Activated gamma-delta T cell (primary cell): ENCODE measurements at regions not wholly inside any gene's neighbourhood (a gene's known extent, or its start where the extent isn't known, plus 50 kb on each side); places are given as distances from the start of the nearest gene placed in this dataset.

ENCODE experiments used
- DNase-seq: peaks from one replicate; lab custom pipeline; 2025; lab: John Stamatoyannopoulos, UW

DNA sequence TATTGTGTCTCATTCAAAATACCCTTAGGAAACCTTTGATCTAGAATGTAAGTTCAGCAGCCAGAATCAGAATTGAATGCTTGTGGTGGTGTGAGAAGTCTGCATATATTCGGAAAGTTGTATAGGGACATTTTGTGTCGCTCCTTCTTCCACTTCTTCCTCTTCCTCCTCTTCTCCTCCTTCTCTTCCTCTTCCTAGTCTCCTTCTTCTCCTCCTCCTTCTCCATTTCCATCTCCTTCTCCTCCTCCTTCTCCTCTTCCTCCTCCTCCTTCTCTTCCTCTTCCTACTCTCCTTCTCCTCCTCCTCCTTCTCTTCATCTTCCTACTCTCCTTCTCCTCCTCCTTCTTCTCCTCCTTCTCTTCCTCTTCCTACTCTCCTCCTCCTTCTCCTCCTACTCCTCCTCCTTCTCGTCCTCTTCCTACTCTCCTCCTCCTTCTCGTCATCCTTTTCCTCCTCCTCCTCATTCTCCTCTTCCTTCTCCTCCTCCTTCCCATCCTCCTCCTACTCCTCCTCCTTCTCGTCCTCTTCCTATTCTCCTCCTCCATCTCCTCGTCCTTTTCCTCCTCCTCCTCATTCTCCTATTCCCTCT, 749.3 kb upstream of the GOLIM4 start:
- no peak for DNase-seq

DNA sequence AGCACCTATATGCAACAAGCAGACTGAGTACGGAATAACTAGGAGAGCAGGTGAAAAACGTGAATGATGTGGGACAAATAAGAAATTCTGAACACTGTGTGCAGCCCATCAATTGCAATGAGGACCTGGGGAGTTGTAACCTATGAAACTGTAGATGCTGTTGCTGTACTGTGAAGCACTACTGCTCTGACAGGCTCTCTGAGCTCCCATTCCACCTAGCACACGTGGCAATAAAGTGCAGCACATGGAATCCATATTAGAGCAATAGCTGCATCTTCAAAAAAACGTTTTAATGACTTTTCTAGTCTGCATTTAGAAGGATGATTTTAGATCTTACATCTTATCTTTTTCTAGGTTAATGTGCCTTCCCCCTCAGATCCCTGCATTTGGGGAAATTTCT, 748.7 kb upstream of the GOLIM4 start:
- no peak for DNase-seq

DNA sequence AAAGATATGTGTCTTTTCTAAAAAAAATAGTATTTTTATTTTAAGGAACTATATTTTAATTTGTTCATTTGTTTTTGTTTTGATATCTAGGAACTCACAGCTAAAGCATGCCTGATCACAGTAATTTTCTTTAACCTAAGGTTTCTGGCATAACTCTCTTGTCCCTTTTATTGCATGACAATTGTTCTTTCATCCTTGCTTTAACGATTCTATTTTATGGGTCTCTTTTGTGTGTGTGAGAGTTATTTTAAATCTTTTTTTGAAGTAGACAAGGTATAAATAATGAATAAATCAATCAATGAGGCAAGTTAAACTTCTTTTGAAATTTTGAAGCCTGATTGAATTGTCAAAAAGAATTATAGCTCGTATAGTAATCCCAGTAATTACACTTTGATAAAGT, 747.8 kb upstream of the GOLIM4 start:
- no peak for DNase-seq

DNA sequence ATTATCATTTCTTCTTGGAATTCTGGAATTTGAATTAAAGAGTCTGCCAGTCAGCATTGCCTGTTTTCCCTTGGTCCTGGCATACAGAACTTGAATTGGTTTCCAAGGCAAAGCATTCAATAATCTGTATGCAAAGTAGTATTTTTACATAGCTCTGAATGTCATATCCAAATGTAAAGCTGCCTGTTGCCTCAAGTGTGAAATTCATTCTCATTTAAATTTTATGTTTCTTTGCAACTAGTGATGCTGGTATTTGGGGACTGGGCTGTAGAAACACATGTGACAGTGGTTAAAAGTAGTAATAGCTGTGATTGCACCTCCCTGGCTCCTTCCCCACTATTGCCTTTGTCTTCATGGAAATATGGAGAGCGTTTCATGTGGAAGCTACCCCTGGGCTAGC, 743.9 kb upstream of the GOLIM4 start:
- DNase-seq: no peak

DNA sequence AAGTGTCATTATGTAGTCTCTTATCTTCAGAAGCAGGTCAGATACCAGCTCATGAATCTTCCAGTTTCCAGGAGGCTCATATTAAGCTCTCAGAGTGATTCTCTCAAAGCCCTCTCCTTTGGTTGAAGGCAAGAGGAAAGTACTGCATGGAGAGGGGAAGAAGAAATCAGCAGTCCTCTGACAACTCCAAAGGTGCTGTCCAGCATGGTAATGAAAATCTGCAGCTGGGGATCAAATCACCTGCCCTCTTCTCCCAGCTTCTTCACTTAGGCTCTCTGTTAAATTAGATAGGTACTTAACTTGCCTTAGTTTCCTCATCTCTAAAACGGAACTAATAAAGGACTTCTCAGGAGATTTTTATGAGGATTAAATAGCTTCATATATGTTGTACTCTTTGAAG, 738.8 kb upstream of the GOLIM4 start:
- DNase-seq: no peak

DNA sequence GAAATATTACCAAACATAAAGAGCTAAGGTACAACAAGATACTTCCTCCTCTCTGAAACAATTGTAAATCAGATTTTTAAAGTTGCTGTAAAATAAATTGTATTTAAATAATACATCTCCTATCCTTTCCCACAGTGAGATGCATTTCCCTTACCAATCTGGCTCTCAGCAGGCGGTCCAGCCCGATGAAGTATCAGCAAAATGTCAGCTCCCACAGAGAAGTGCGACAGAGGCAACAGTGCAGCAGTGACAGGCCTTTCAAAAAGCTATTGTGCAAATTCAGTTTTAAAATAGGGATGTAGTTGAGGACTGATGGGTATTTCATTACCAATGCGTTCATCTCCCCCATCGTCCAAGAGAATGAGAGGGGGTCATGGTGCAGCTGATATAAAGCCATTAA, 733.2 kb upstream of the GOLIM4 start:
- no peak for DNase-seq

GRCh38 chr3:168828536-168828935, 732.8 kb upstream of the GOLIM4 start:
- no peak for DNase-seq

DNA sequence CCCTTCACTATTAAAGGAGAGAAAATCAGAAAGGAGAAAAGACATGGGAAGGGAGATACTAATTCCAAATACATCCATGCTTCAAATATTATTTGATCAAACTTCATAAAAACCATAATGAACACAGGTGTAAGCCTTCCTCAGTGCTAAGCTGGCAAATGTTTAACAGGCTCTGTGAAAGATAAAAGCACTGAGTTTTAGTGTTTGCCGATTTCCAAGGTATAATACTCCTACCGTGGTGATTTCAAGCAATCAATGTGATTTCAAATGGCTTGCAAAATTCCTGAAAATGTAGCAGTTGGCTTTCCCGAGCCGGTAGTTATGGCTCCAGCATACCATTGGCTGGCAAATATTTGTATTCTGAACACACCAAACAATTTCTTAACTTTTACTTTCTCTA, 732.3 kb upstream of the GOLIM4 start:
- no peak for DNase-seq

- DNase-seq: no peak
Observed at GRCh38 chr3:168824107-168824506, 728.4 kb upstream of the GOLIM4 start.

GRCh38 chr3:168823466-168823865, 727.7 kb upstream of the GOLIM4 start:
- no peak for DNase-seq

GRCh38 chr3:168820810-168821415, 725.2 kb upstream of the GOLIM4 start:
- DNase-seq: no peak

DNA sequence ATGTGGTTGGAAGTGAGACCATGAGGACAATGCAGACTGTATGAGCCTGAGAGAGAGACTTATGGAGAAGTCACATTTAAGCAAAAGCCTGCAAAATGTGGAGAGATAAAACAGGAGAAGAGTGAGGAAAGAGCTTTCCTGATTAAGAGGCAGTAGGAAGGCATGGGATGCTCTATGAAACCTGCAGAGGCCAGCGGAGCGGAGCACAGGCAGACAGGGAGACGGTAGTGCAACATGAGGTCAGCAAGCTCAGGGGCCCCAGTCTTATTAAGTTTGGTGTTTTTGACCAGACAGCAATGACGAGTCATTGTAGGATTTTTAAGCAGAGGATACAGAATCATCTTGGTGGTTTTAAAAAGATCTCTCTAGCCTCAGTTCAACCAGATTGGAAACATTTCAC, 721.5 kb upstream of the GOLIM4 start:
- no peak for DNase-seq

DNA sequence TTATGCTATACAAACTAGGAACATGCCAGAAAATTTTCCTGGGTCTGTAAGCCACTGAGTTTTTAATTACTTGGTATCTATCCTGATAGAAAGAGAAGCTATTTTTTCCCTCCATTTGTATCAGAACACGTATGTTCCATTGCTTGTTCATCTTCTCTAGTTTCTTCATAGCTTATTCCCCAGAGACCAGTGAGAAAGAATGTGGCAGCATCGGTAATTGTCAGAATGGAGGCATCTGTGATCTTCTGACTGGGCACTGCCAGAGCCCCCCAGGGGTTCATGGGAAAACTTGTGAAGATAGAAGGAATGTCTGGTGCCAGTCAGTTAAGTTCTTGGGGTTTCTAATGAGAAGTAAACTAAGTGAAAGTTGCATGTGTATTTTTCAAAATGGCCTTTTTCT, 720.2 kb upstream of the GOLIM4 start:
- DNase-seq: no peak

GRCh38 chr3:168813225-168813802, 717.6 kb upstream of the GOLIM4 start:
- no peak for DNase-seq

GRCh38 chr3:168812234-168812633, 716.5 kb upstream of the GOLIM4 start:
- no peak for DNase-seq

DNA sequence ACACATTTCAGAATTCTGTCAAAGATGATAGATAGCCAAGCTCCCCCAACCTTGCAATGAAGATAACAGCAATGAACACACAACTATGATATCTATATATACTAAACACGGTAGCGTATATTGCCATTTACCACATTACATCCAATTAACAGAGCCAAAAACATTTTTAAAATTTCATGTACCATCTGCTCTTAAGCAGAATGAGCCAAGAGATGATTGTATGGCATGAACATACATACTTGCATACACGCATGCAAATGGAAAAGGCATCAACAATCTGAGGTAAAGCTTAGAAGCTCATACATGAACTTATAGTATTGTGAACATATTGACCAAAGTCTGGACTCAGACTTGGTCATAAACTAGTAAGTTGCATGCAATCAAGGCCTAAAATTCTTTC, 712.9 kb upstream of the GOLIM4 start:
- DNase-seq: no peak

DNA sequence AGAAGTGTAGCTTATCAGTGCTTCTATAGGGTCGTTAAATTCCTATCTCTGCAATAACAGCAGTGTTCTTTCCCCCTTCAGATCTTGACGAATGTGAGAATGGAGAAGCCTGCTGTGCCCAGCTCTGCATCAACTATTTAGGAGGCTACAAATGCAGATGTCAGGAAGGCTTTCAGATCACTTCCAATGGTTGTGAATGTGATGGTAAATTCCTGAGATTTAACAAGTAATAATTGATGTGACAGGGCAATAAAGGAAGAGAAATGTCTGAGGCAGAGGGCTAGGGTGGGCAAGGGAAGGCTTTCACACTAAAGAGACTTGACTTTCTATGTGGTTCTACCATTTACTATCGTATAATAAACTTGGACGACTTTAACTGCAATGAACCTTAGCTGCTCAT, 711.7 kb upstream of the GOLIM4 start:
- no peak for DNase-seq

DNA sequence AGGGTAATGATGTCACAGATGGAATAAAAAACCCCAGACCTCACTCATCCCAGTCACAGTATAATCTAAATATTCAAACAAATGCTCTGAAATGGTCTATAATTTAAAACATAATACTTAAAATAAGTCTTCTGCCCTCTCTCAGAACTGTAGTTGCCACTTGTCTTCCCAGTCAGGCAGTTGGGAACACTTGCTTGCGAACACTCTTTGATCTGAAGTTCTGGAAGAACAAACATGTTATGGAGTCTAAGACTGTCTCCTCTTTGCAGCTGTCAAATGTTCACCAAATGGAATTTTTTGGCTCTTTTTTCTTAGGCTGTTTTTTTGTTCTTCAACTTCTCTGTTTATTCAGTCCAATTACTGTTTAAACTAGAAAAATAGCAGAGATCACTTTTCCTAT, 711.1 kb upstream of the GOLIM4 start:
- DNase-seq: no peak

DNA sequence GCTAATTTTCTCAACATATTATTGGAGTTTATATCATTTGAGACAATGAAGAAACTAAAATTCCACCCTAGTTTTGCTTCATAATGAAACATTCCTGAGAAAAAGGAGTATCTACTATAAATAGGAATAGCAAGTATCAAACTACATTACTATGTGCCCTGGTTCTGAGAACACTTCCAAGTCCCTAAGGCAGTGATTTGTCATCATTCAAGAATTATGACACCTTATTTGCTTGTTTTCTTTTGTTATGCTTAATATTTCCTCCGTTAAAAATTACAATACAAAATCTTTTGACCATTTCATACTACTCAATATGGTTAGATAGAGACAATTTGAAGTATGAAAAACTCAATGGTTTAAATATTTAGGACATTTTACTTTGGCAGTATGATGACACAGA, 707.8 kb upstream of the GOLIM4 start:
- no peak for DNase-seq

DNA sequence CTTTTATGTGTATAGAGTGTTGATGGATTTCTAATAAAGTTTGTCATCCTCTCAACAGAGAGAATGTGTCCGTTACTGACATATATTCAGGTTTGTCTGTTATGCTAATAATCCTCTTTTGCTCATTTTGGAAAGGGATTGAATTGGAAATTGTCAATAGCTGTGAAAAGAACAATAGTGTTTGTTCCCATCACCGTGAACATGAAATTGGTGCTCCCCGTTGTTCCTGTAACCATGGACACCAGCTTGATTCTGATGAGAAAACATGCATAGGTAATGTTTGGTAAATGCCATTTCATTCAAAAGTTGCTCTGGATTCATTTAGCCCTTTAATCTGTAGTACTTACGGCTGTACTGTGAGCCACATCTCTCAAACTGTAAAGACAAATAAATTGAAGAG, 707.0 kb upstream of the GOLIM4 start:
- DNase-seq: no peak

DNA sequence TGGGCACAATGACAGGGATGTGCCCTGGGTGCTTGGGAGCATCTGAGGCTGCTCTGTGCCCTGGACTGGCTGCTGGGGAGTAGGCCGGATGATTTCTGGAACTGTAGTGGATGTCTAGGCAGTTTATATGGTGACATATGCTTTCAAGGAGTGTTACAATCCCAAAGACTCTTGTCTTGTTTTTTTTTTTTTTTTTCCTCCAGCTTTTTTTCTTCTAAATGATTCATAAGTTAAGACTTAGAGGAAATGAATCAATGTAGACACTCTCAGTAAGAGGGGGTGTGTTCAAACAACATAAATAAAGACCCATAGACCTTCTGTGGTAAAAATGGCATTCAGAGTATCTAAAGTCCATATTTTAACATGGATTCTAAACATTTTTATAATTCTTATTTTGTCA, 706.1 kb upstream of the GOLIM4 start:
- DNase-seq: no peak

DNA sequence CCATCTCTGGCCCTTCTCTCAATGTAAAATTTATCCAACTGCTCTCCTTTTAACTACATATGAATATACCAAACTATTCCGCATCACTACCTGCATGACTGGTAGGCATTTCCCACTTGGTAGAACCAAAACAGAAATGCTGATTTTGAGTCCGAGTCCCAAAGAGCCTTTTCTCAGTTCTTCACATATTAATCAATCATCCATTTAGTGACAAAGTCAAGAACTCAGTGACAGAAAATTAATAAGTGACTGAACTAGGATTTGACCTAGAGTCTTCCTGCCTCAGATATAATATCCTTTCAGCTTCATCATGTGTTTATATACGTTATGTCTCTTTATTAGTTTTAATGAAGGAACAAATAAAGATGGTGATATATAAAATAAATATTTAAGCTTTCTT, 700.6 kb upstream of the GOLIM4 start:
- no peak for DNase-seq

DNA sequence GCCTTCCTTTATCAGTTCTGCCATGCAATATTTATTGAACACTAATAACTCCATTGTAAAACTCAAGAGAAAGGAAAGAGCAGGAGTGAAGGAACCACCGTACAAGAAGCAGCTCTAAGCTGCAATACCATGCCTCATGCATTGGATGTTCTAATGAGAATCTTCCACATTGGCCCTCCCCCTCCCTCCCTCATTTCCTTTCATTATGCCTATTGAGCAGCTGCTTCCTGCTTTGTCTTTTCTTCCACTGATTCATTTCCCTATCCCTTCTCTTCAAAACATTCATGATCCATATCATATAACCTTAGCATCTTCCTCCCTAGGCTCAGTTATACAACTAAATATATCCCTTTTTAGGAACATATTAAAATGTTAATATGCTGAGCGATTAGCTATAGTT, 698.7 kb upstream of the GOLIM4 start:
- DNase-seq: no peak

GRCh38 chr3:168782193-168782592, 686.5 kb upstream of the GOLIM4 start:
- DNase-seq: no peak
